Natural killer cell treated with Interleukin-12 subunit alpha and Interleukin-12 subunit beta and Interleukin-15 and Interleukin-18, amount 100 ng/mL, for 72 hours (primary cell): ENCODE measurements at regions not wholly inside any gene's neighbourhood (a gene's known extent, or its start where the extent isn't known, plus 50 kb on each side); places are given as distances from the start of the nearest gene placed in this dataset.
"Not testable (repeated sequence)": the region's sequence is repeated elsewhere in the genome, so short reads cannot be mapped to it uniquely, and the experiment has no call there.

Source experiments
- ATAC-seq, 2 donors: fragments of 150-1000 bp; cut with Tn5 transposase in 1 of 2; sonication (Bioruptor Pico), chemical (Tn5 transposase) in 1 of 2; 2 replicates each; pipeline ENCODE4 v1.10.0; 2021
- DNase-seq: peaks from one replicate; pipeline ENCODE4 v3.0.0; 2022; ENCODE audit warnings: low spot score
- H3K27ac Mint-ChIP-seq, 2 donors: 1 replicate in 1 of 2; 2 replicates in 1 of 2; pipeline ENCODE4 v1.8.0; 2022; ENCODE audit warnings: mixed read lengths in 2 of 2, mild to moderate bottlenecking in 1 of 2, moderate library complexity in 1 of 2
- H3K27me3 Mint-ChIP-seq, 2 donors: 1 replicate in 1 of 2; 2 replicates in 1 of 2; pipeline ENCODE4 v1.8.0; 2022; ENCODE audit warnings: mixed read lengths in 2 of 2
- H3K36me3 Mint-ChIP-seq: one replicate; pipeline ENCODE4 v1.8.0; 2022; ENCODE audit warnings: mixed read lengths
- H3K4me1 Mint-ChIP-seq, 2 donors: 1 replicate in 1 of 2; 2 replicates in 1 of 2; pipeline ENCODE4 v1.8.0; 2022; ENCODE audit warnings: low read depth in 2 of 2, mixed read lengths in 2 of 2, mild to moderate bottlenecking in 1 of 2
- H3K4me3 Mint-ChIP-seq: one replicate; pipeline ENCODE4 v1.8.0; 2022; ENCODE audit warnings: mixed read lengths
- H3K9me3 Mint-ChIP-seq: 2 replicates; pipeline ENCODE4 v1.8.0; 2022; ENCODE audit warnings: mixed read lengths

DNA sequence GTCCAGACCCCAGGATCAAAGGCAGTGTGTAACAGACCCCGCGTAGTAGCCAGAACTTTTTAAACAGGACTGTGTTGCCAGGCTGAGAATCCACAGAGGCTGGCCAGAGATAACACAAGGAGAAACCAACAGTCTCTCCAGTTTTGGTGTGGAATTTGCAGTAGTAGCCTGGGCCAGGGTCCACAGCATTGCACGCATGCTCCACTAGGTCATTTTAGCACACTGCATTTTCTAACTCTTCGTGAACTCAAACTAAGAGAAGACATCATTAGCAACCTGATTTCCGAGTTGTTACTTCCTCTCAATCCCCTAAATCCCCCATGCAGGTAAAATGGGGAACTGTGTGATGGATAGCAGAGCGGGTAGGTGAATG lies 119.6 kb downstream of the BOD1 start:
- H3K27me3 Mint-ChIP-seq = peaks cover 11 to 14% of the 10 kb centered on the region in 2 donors
- H3K36me3 Mint-ChIP-seq = no peaks in the 10 kb centered on the region
- H3K4me3 Mint-ChIP-seq = no peak overlapping the region
- DNase-seq = no peak
- H3K4me1 Mint-ChIP-seq = no peaks in the 10 kb centered on the region
- H3K9me3 Mint-ChIP-seq = no peaks in the 10 kb centered on the region
- H3K27ac Mint-ChIP-seq = no peak overlapping the region
- no peak for ATAC-seq

DNA sequence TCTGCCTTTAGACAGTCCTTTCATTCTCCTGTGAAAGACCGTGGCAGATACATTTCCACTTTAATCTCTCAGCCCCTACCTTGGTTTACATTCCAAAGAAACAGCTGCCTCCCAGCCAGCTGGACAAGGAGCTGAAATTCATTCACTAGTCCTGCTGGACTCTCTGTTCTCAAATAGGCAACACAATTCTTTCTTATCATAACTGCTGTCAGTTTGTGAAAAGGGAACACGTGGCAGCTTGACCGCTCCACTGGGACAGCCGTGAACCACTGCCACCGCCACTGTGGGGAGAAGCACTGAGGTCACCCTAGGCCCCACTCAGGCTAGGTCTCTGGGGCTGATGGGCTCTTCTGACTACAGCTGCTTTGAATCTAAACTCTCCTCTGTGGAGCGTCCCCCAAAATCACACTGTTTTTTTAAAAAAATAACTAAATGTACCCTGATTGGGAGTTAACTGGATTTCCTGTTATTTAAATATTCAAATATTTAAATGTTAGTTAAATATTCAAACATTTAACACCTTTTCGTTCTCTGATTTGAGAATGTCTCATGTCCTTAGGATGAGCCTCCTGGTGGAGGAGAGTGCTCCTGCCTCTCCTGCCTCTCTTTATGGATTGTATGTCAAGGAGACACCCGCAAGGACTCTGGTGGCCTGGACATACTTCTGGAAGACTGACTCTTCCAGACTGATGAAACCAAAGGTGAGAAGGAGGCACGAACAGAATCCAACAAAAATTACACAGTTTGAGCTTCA lies 120.1 kb downstream of the BOD1 start:
- Mint-ChIP-seq H3K27ac (no peak overlapping the region), H3K36me3 (no peaks in the 10 kb centered on the region), H3K27me3 (peaks cover 11 to 14% of the 10 kb centered on the region in 2 donors), H3K4me3 (no peak overlapping the region), H3K9me3 (no peaks in the 10 kb centered on the region), H3K4me1 (no peaks in the 10 kb centered on the region)
- no peak for DNase-seq
- ATAC-seq = no peak

DNA sequence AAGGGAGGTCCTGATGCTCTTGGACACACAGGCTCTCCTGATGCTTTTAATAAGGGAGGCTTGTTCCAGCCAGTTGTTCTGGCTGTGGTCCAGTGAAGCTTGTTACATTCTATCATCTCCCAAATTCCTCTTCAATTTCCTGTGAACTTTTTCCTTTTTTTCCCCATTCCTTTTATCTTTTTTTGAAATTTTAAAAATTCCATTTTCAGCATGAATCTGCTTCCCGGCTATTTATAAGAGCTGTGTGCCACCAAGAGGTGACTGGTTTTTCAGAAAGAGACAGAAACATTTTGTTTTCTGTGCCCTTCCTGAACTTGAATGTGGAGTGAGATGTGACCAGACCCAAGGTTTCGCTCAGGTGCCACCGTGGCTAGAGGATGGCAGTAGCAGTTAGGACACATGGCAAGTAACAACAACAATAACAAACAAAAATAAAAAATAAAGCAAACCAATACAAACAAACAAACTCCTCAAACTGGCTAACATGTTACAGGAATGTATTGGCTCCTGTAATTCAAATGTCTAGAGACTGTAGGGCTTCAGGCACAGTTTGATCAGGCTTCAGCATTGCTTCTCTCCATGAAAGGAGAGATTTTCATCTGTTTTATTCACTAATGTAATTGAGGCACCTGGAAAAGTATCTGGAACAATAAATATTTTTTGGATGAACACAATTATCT lies 121.1 kb downstream of the BOD1 start:
- DNase-seq (no peak), ATAC-seq (no peak)
- Mint-ChIP-seq H3K4me3 (no peak overlapping the region), H3K9me3 (no peaks in the 10 kb centered on the region), H3K4me1 (no peaks in the 10 kb centered on the region), H3K27ac (no peak overlapping the region), H3K36me3 (no peaks in the 10 kb centered on the region), H3K27me3 (peaks cover 21 to 22% of the 10 kb centered on the region in 2 donors)

DNA sequence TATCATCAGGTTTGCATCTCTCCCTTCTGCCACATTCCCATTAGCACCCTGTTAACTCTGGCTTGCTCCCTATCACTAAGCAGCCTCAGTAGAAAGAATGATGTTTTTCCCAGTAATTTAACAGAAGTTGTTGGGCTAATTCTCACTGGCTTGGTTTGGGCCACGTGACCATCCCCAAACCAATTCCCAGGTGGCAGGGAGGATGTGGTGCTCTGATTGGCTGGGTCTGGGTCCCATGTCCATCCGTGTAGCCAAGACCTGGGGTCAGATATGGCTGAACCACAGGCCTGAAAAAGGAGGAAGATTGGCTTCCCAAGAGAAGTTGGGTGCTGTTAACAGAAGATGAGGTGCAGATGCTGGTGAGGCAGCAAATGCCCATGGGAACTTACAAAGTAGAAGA lies 122.0 kb downstream of the BOD1 start:
- no peaks in the 10 kb centered on the region for H3K9me3 Mint-ChIP-seq
- H3K4me1 Mint-ChIP-seq = no peaks in the 10 kb centered on the region
- peaks cover 25 to 29% of the 10 kb centered on the region in 2 donors for H3K27me3 Mint-ChIP-seq
- no peaks in the 10 kb centered on the region for H3K36me3 Mint-ChIP-seq
- no peak overlapping the region for H3K27ac Mint-ChIP-seq
- ATAC-seq (no peak), DNase-seq (no peak)
- H3K4me3 Mint-ChIP-seq = no peak overlapping the region

DNA sequence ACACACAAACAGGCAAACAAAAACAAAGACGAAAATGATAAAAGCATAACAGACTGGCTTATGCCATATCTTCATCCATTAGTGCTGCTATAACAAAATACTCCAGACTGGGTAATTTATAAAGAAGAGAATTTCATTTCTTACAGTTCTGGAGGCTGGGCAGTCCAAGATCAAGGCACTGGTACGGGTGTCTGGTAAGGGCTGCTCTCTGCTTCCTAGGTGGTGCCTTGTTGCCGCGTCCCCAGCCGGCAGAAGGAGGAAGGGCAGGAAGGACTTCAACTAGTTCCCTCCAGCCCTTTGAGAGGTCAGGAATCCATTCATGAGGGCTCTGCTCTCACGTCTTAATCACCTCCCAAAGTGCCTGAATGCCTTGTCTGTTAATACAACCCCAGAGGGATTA lies 122.6 kb downstream of the BOD1 start:
- Mint-ChIP-seq H3K27ac (no peak overlapping the region), H3K27me3 (peaks cover 25 to 35% of the 10 kb centered on the region in 2 donors), H3K4me1 (no peaks in the 10 kb centered on the region), H3K36me3 (no peaks in the 10 kb centered on the region), H3K9me3 (no peaks in the 10 kb centered on the region), H3K4me3 (no peak overlapping the region)
- ATAC-seq = no peak
- DNase-seq = no peak

DNA sequence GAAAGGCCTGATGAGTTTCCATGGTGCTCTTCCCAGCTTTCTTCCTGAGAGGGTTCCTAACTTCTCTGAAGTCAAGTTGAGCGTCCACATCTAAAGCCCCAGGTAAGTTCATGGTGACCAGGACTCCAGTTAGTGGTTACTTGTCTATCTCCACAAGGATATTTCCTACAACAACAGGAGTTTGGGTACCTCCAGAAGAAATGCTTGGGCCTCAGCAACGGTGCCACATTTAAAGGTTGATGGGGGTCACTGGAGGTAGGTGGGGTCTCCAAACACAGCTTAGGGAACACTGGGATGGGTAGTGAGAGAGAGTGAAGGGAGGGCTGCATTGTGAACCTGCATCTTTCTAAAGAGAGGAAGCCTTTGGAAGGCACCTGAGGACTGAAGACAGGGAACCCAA lies 123.4 kb downstream of the BOD1 start:
- H3K4me1 Mint-ChIP-seq = no peaks in the 10 kb centered on the region
- H3K36me3 Mint-ChIP-seq = no peaks in the 10 kb centered on the region
- H3K27ac Mint-ChIP-seq = no peak overlapping the region
- ATAC-seq (no peak), DNase-seq (no peak)
- H3K4me3 Mint-ChIP-seq = no peak overlapping the region
- H3K27me3 Mint-ChIP-seq = peaks cover 25 to 41% of the 10 kb centered on the region in 2 donors
- H3K9me3 Mint-ChIP-seq = no peaks in the 10 kb centered on the region

DNA sequence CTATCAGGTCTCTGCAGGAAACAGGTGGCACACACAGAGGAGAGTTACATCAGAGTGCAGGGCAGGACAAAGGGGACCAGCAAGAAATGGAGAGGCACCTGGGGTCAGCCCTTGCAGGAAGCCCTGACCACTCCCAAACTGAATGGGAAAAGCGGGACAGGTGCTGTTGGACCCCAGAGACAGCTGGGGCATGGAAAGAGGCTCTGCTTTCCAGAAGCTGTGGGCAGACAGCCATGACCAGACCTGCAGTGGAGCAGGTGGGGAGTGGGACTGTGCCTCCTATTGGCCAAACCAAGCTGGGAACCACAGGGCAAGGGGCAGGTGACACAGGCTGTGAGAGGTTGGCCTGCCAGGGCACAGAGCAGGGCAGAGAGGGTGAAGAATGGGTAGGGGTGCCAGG lies 125.8 kb downstream of the BOD1 start:
- DNase-seq (no peak), ATAC-seq (no peak)
- no peak overlapping the region for H3K4me3 Mint-ChIP-seq
- H3K4me1 Mint-ChIP-seq = no peaks in the 10 kb centered on the region
- H3K27ac Mint-ChIP-seq = no peak overlapping the region
- H3K9me3 Mint-ChIP-seq = no peaks in the 10 kb centered on the region
- H3K36me3 Mint-ChIP-seq = no peaks in the 10 kb centered on the region
- peaks cover 34 to 48% of the 10 kb centered on the region in 2 donors for H3K27me3 Mint-ChIP-seq

DNA sequence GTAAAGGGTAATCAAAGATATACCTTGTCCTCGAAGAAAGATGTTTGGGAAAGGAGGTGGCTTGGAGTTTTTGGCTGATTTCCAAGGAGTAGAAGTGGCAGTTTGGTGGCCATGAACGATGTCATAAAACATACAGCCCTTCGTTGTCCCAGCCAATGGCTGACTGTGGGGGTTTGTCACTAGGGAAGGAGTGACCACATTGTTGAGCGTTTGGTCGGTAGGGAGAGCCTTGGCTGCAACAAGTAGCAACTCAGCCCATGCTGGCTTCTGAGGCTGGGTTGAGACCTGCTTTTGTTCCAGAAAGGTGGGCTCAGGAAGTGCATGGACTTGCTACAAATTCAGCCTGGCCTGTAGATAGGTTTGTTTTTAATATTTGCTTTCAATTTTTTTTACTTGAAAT lies 128.3 kb downstream of the BOD1 start:
- Mint-ChIP-seq H3K4me1 (no peaks in the 10 kb centered on the region), H3K27me3 (peaks cover 25 to 44% of the 10 kb centered on the region in 2 donors), H3K27ac (no peak overlapping the region), H3K36me3 (no peaks in the 10 kb centered on the region), H3K4me3 (no peak overlapping the region), H3K9me3 (no peaks in the 10 kb centered on the region)
- DNase-seq = no peak
- no peak for ATAC-seq

DNA sequence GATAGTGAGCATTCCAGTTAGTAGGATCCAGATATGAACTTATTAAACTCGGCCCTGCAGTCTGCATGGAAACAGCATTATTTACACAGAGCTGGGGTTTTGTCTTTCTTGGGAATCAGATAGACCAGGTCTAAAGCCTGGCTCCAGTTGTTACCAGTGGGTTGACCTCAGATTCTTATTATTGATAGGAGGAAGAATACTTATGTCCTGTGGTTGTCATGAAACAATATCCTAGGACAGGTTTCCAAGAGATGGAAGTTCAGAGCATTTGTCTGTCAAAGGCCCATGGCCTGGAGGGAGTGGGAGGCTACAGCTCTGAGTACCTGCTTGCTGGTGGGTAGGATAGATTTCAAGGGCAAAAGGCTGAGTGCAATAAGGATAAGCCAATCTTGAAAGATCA lies 129.2 kb downstream of the BOD1 start:
- ATAC-seq = no peak
- Mint-ChIP-seq H3K4me1 (no peaks in the 10 kb centered on the region), H3K9me3 (no peaks in the 10 kb centered on the region), H3K4me3 (no peak overlapping the region), H3K27me3 (peaks cover 25 to 44% of the 10 kb centered on the region in 2 donors), H3K27ac (no peak overlapping the region), H3K36me3 (no peaks in the 10 kb centered on the region)
- no peak for DNase-seq

DNA sequence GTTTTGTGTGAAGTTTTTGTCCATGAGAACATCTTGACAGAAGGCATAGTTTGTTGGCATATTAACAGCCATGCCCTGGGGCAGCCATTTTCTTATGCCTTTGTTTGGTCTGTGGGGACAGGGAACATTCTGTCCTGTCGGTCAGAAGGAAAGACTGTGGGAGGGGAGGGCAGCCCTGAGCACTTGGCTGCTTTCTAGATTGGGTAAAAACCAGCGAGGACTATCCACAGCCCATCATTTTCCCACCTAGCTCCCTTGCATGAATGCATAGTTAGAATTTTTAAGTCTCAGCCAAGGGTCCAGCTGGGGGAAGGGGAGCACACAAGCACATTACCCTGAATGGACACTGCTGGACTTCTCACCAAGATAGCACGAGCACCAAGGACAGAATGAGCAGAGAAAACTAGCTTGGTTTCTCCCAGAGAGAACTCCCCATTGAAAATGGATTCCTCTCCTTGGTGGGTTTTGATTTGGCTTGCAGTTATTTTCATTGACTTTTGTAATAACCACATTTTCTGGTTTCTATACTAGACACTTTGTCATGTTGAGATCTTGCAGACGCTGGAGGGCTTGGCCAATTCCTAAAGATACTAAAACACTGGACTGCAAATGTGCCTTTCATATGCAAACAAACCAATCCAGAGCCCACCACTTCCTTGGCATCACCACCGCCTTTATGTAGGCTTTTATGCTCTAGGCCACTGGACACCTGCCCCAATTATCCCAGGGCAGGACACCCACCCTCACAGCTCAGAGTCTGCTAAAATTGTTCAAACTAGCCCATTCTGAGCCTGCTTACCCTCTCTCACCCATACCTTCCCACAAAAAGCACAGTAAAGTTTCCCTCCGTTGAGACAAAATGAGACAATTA lies 129.9 kb downstream of the BOD1 start:
- no peak for DNase-seq
- H3K27ac Mint-ChIP-seq = no peak overlapping the region
- no peaks in the 10 kb centered on the region for H3K9me3 Mint-ChIP-seq

DNA sequence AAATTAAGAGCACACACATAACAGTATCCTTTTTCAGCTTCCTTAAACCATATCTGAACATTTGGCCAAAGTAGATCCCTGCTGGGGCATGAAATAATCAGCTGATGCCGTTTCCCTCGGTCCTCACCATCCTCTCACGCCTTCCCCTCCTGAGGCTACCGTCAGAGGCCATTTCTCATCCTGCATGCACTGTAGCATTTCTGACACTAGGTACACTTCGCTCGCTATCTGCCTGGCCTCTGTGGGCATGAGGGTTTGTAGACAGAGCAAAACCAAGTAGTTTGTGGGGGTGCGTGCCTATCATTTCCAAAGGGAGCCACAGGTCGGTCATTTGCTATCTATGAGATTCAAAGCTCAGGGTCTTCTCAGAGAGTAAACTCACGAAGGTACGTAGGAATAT lies 131.9 kb downstream of the BOD1 start:
- Mint-ChIP-seq H3K27ac (no peak overlapping the region), H3K9me3 (no peaks in the 10 kb centered on the region), H3K4me3 (no peak overlapping the region), H3K27me3 (peaks cover 13 to 27% of the 10 kb centered on the region in 2 donors), H3K36me3 (no peaks in the 10 kb centered on the region), H3K4me1 (no peaks in the 10 kb centered on the region)
- ATAC-seq (no peak), DNase-seq (no peak)

More for the DNA sequence above, 129.9 kb downstream of the BOD1 start:
- ATAC-seq = no peak
- peaks cover 24 to 44% of the 10 kb centered on the region in 2 donors for H3K27me3 Mint-ChIP-seq
- H3K4me1 Mint-ChIP-seq = no peaks in the 10 kb centered on the region
- no peak overlapping the region for H3K4me3 Mint-ChIP-seq
- no peaks in the 10 kb centered on the region for H3K36me3 Mint-ChIP-seq

DNA sequence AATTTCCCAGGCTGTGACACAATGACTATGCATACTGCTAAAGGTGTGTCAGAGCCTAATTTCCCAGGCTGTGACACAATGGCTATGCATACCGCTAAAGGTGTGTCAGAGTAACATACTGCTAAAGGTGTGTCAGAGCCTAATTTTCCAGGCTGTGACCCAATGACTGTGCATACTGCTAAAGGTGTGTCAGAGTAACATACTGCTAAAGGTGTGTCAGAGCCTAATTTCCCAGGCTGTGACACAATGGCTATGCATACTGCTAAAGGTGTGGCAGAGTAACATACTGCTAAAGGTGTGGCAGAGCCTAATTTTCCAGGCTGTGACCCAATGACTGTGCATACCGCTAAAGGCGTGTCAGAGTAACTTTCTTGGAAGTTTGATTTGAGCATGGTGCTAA lies 132.9 kb downstream of the BOD1 start:
- peaks cover 15 to 17% of the 10 kb centered on the region in 2 donors for H3K27me3 Mint-ChIP-seq
- H3K27ac Mint-ChIP-seq, H3K4me1 Mint-ChIP-seq, H3K4me3 Mint-ChIP-seq, DNase-seq, H3K36me3 Mint-ChIP-seq, ATAC-seq, H3K9me3 Mint-ChIP-seq: not testable (repeated sequence)

DNA sequence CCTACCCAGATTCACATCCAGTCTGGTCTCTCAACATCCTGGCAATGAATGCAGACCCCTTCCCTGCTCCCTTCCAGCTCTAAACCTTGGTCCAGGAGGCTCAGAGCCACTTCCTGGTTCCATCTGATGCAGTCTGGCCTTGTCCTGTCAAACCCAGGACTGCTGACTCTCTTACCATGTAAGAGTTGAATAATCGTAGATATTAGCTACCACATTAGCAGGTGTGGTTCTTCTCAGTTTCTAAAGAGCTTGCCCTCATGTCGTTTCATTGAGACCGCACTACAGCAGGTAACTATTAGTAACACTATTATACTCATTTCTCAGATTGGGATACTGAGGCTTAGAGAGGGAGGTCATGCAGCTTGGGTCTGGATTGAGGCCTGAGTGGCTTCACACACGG lies 133.3 kb downstream of the BOD1 start:
- peaks cover 14 to 16% of the 10 kb centered on the region in 2 donors for H3K27me3 Mint-ChIP-seq
- DNase-seq (no peak), ATAC-seq (no peak)
- H3K9me3 Mint-ChIP-seq = no peaks in the 10 kb centered on the region
- H3K36me3 Mint-ChIP-seq = no peaks in the 10 kb centered on the region
- H3K4me1 Mint-ChIP-seq = no peaks in the 10 kb centered on the region
- H3K4me3 Mint-ChIP-seq = no peak overlapping the region
- H3K27ac Mint-ChIP-seq = no peak overlapping the region

DNA sequence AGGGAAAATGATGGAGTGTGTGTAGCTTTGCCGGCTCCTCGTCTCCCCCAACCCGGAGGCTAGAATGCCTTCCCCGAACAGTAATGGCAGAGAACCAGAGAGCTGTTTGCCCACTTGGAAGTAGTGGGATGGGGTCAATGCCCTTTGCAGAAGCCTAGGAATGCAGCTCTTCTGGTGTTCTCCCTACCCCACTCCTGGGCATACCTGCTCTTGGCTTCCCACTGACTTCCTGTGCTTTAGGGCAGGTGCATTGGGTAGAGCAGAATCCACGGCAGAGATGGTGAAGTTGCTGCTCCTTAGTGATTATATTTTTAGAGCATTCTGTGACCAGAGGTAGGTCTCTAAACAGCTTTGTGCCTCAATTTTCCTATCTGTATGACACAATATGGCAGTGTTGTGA lies 134.6 kb downstream of the BOD1 start:
- no peaks in the 10 kb centered on the region for H3K9me3 Mint-ChIP-seq
- ATAC-seq (no peak), DNase-seq (no peak)
- H3K4me1 Mint-ChIP-seq = no peaks in the 10 kb centered on the region
- no peak overlapping the region for H3K4me3 Mint-ChIP-seq
- no peak overlapping the region for H3K27ac Mint-ChIP-seq
- peaks cover 7 to 11% of the 10 kb centered on the region in 2 donors for H3K27me3 Mint-ChIP-seq
- H3K36me3 Mint-ChIP-seq = no peaks in the 10 kb centered on the region
